Right lobe of liver (tissue), 6 donors: ENCODE measurements at regions not wholly inside any gene's neighbourhood (a gene's known extent, or its start where the extent isn't known, plus 50 kb on each side); places are given as distances from the start of the nearest gene placed in this dataset.

Experiments
- ATAC-seq, 4 donors: fragments of 200-7000 bp; cut with Tn5 transposase; one replicate each; pipeline ENCODE4 v1.9.1; 2020; ENCODE audit warnings: mild to moderate bottlenecking in 4 of 4, moderate library complexity in 4 of 4
- DNase-seq, 3 donors: peaks; one replicate each; pipeline ENCODE4 v3.0.0-alpha.2; 2020
- H3K27ac ChIP-seq, 3 donors: fragments of 200-600 bp; one replicate each; pipeline ENCODE4 v1.8.0; 2022
- H3K27me3 ChIP-seq, 2 donors: fragments of 200-600 bp; one replicate each; pipeline ENCODE4 v1.8.0; 2022
- H3K36me3 ChIP-seq, 4 donors: fragments of 200-600 bp; sonication (generic) in 1 of 4; one replicate each; pipeline versions ENCODE4 v1.5.1 to v1.8.0; 2017 to 2022; ENCODE audit warnings: control low read depth in 1 of 4
- H3K4me1 ChIP-seq, 4 donors: fragments of 200-600 bp; sonication (generic) in 1 of 4; one replicate each; pipeline versions ENCODE4 v1.5.1 to v1.8.0; 2017 to 2022; ENCODE audit warnings: control low read depth in 1 of 4
- H3K4me3 ChIP-seq, 3 donors: fragments of 200-600 bp; one replicate each; pipeline ENCODE4 v1.8.0; 2022
- H3K9me3 ChIP-seq, 4 donors: fragments of 200-600 bp; sonication (generic) in 1 of 4; one replicate each; pipeline versions ENCODE4 v1.5.1 to v1.8.0; 2017 to 2022; ENCODE audit warnings: control low read depth in 1 of 4
- CTCF ChIP-seq, 4 donors: fragments of 200-600 bp in 3 of 4; fragments of 450-650 bp in 1 of 4; IDR thresholded peaks; one replicate each; pipeline versions ENCODE4 v1.5.1 to v1.8.0; 2016 to 2022; ENCODE audit warnings: antibody characterized with exemption in 4 of 4, mild to moderate bottlenecking in 2 of 4
- POLR2A ChIP-seq: fragments of 450-650 bp; IDR thresholded peaks from one replicate; pipeline ENCODE4 v1.6.1; 2017; ENCODE audit warnings: antibody characterized with exemption, mild to moderate bottlenecking
- WGBS: methylation state at CpG from one replicate; pipeline ENCODE4 v1.1.6; 2018; ENCODE audit warnings: low coverage, low lambda C conversion rate; ENCODE audit not compliant: insufficient coverage; ENCODE audit errors: missing lambda C conversion rate; 5-methylcytosine and 5-hydroxymethylcytosine counted together
- intact Hi-C, 2 donors: fragments of 100-400 bp; cut with DNase I; formaldehyde crosslinking; loops; one replicate each; pipeline versions ENCODE4 v1.11.2 to v1.14.1; 2022
- donor health status: DM: no; HTN: yes; CAD: no.
- donor health status: DM: no; HTN: no; CAD: no.
- donor health status: DM: no; HTN: no; CAD: no.
- donor health status: DM: no; HTN: yes; CAD: no.
- donor health status: DM: no; HTN: yes; CAD: no.

- Histone ChIP-seq H3K27me3 (no peaks in the 10 kb centered on the region), H3K4me3 (no peak overlapping the region), H3K36me3 (no peaks in the 10 kb centered on the region), H3K27ac (no peak overlapping the region), H3K9me3 (no peaks in the 10 kb centered on the region), H3K4me1 (no peaks in the 10 kb centered on the region)
- ATAC-seq (no peak), DNase-seq (no peak)
- TF ChIP-seq CTCF (IDR thresholded peaks at IDR 0.05) (no peak), POLR2A (no peak)
- WGBS = 60% methylated on average over 5 of the region's 5 CpGs
- intact Hi-C loops = no loop called here
These were observed 566.8 kb upstream of the ZNF804A start for GRCh38 chr2:184031402-184032147.

GRCh38 chr2:184032983-184033382, 565.3 kb upstream of the ZNF804A start:
- WGBS = 71% methylated on average over 4 of the region's 4 CpGs
- DNase-seq (no peak), ATAC-seq (no peak)
- Histone ChIP-seq H3K4me1 (no peaks in the 10 kb centered on the region), H3K9me3 (no peaks in the 10 kb centered on the region), H3K27ac (no peak overlapping the region), H3K27me3 (no peaks in the 10 kb centered on the region), H3K4me3 (no peak overlapping the region), H3K36me3 (no peaks in the 10 kb centered on the region)
- intact Hi-C loops = no loop called here
- TF ChIP-seq CTCF (IDR thresholded peaks at IDR 0.05) = no peak

GRCh38 chr2:184037273-184037672, 561.1 kb upstream of the ZNF804A start:
- H3K27ac ChIP-seq = no peak overlapping the region
- no peak for TF ChIP-seq POLR2A
- TF ChIP-seq CTCF (IDR thresholded peaks at IDR 0.05) = no peak
- 56% methylated on average over 3 of the region's 3 CpGs for WGBS
- no peak for DNase-seq
- H3K4me3 ChIP-seq = no peak overlapping the region
- ATAC-seq = no peak
- no peaks in the 10 kb centered on the region for H3K27me3 ChIP-seq
- H3K9me3 ChIP-seq = no peaks in the 10 kb centered on the region
- intact Hi-C loops = no loop called here
- no peaks in the 10 kb centered on the region for H3K36me3 ChIP-seq
- no peaks in the 10 kb centered on the region for H3K4me1 ChIP-seq

- no peaks in the 10 kb centered on the region for H3K27me3 ChIP-seq
- intact Hi-C loops = no loop called here
- no peaks in the 10 kb centered on the region for H3K9me3 ChIP-seq
- TF ChIP-seq POLR2A (no peak), CTCF (IDR thresholded peaks at IDR 0.05) (no peak)
- no peaks in the 10 kb centered on the region for H3K4me1 ChIP-seq
- ATAC-seq = no peak
- no peak overlapping the region for H3K4me3 ChIP-seq
- WGBS = 76% methylated on average over 3 of the region's 3 CpGs
- no peak overlapping the region for H3K27ac ChIP-seq
- H3K36me3 ChIP-seq = no peaks in the 10 kb centered on the region
- no peak for DNase-seq
These were observed 558.8 kb upstream of the ZNF804A start for GRCh38 chr2:184039493-184039892.
